NCI-H146 treated with DMSO at 0.1 percent for 48 hours (cell line): ENCODE measurements at regions not wholly inside any gene's neighbourhood (a gene's known extent, or its start where the extent isn't known, plus 50 kb on each side); places are given as distances from the start of the nearest gene placed in this dataset.

Experiments
- DNase-seq: peaks from one replicate; lab custom pipeline; 2025; ENCODE audit not compliant: unreplicated experiment; lab: John Stamatoyannopoulos, UW

GRCh38 chr10:129165076-129165720 lies 301.8 kb upstream of the MGMT start:
- no peak for DNase-seq

GRCh38 chr10:129165770-129166169 lies 301.3 kb upstream of the MGMT start:
- no peak for DNase-seq

GRCh38 chr10:129168660-129169059 lies 298.4 kb upstream of the MGMT start:
- DNase-seq = no peak

- no peak for DNase-seq
Measured at GRCh38 chr10:129169115-129169514, 297.9 kb upstream of the MGMT start.

- no peak for DNase-seq
Measured at GRCh38 chr10:129170812-129171211, 296.2 kb upstream of the MGMT start.

- DNase-seq = no peak
Measured at GRCh38 chr10:129171812-129172211, 295.2 kb upstream of the MGMT start.

- no peak for DNase-seq
Measured at GRCh38 chr10:129174232-129175014, 292.6 kb upstream of the MGMT start.

GRCh38 chr10:129179245-129179971 lies 287.6 kb upstream of the MGMT start:
- no peak for DNase-seq

GRCh38 chr10:129179972-129180678 lies 286.9 kb upstream of the MGMT start:
- no peak for DNase-seq

GRCh38 chr10:129184196-129184595 lies 282.8 kb upstream of the MGMT start:
- DNase-seq = no peak

- DNase-seq = no peak
Measured at GRCh38 chr10:129187331-129187730, 279.7 kb upstream of the MGMT start.

GRCh38 chr10:129191797-129192196 lies 275.2 kb upstream of the MGMT start:
- no peak for DNase-seq

GRCh38 chr10:129192344-129193128 lies 274.5 kb upstream of the MGMT start:
- DNase-seq = no peak

- DNase-seq = no peak
Measured at GRCh38 chr10:129193148-129193547, 273.9 kb upstream of the MGMT start.

- no peak for DNase-seq
Measured at GRCh38 chr10:129194181-129194870, 272.7 kb upstream of the MGMT start.

- no peak for DNase-seq
Measured at GRCh38 chr10:129199826-129200225, 267.2 kb upstream of the MGMT start.

GRCh38 chr10:129203819-129204218 lies 263.2 kb upstream of the MGMT start:
- no peak for DNase-seq

- DNase-seq = no peak
Measured at GRCh38 chr10:129207297-129207696, 259.7 kb upstream of the MGMT start.

GRCh38 chr10:129210876-129211275 lies 256.2 kb upstream of the MGMT start:
- DNase-seq = no peak

GRCh38 chr10:129213256-129213655 lies 253.8 kb upstream of the MGMT start:
- no peak for DNase-seq
